Breast epithelium (tissue), 3 donors: ENCODE measurements at regions not wholly inside any gene's neighbourhood (a gene's known extent, or its start where the extent isn't known, plus 50 kb on each side); places are given as distances from the start of the nearest gene placed in this dataset.

ENCODE experiments used
- CTCF ChIP-seq, 3 donors: fragments of 450-650 bp; IDR thresholded peaks; one replicate each; pipeline ENCODE4 v1.5.1; 2016 to 2017; ENCODE audit warnings: antibody characterized with exemption in 3 of 3, mild to moderate bottlenecking in 3 of 3, moderate library complexity in 3 of 3
- POLR2A ChIP-seq: fragments of 450-650 bp; IDR thresholded peaks from one replicate; pipeline ENCODE4 v1.6.1; 2016; ENCODE audit warnings: antibody characterized with exemption, mild to moderate bottlenecking, moderate library complexity
- POLR2AphosphoS5 ChIP-seq, 3 donors: sonication (generic); formaldehyde crosslinking; IDR thresholded peaks; one replicate each; pipeline ENCODE4 v1.6.1; 2017; ENCODE audit warnings: antibody characterized with exemption in 3 of 3

GRCh38 chr3:116939091-116939490, 229.5 kb downstream of the TUSC7 start:
- TF ChIP-seq CTCF (IDR thresholded peaks at IDR 0.05) (no peak), POLR2A (no peak), POLR2AphosphoS5 (IDR thresholded peaks at IDR 0.05) (no peak)
